Trophoblast cell (in vitro differentiated cells and primary cell): ENCODE measurements at regions not wholly inside any gene's neighbourhood (a gene's known extent, or its start where the extent isn't known, plus 50 kb on each side); places are given as distances from the start of the nearest gene placed in this dataset.
A peak's percentile ranks its signal among the peaks of the same experiment; 100 is the strongest.

ENCODE experiments used
- DNase-seq, 2 donors: peaks; one replicate each; pipeline ENCODE4 v3.0.0-alpha.2; 2016
- H2AFZ ChIP-seq: 2 replicates; pipeline ENCODE4 v1.6.1; 2013; ENCODE audit warnings: low read length, moderate library complexity, mild to moderate bottlenecking; ENCODE audit not compliant: insufficient read depth, poor library complexity
- H2AK5ac ChIP-seq: 2 replicates; pipeline ENCODE4 v1.6.1; 2013; ENCODE audit warnings: mild to moderate bottlenecking, low read length
- H2BK120ac ChIP-seq: 2 replicates; pipeline ENCODE4 v1.6.1; 2013; ENCODE audit warnings: low read length, mild to moderate bottlenecking, moderate library complexity; ENCODE audit not compliant: insufficient read depth, poor library complexity
- H2BK12ac ChIP-seq: 2 replicates; pipeline ENCODE4 v1.6.1; 2013; ENCODE audit warnings: mild to moderate bottlenecking, low read length, moderate library complexity
- H2BK5ac ChIP-seq: 2 replicates; pipeline ENCODE4 v1.6.1; 2013; ENCODE audit warnings: low read length, low read depth, moderate library complexity, mild to moderate bottlenecking; ENCODE audit not compliant: poor library complexity
- H3K14ac ChIP-seq: 2 replicates; pipeline ENCODE4 v1.6.1; 2013; ENCODE audit warnings: mild to moderate bottlenecking, low read length
- H3K18ac ChIP-seq: 2 replicates; pipeline ENCODE4 v1.6.1; 2013; ENCODE audit warnings: mild to moderate bottlenecking, low read length
- H3K23ac ChIP-seq: 2 replicates; pipeline ENCODE4 v1.6.1; 2013; ENCODE audit warnings: low read length
- H3K27ac ChIP-seq: 2 replicates; pipeline ENCODE4 v1.5.1; 2013; ENCODE audit warnings: low read depth, mild to moderate bottlenecking, inconsistent platforms, low read length, moderate library complexity
- H3K27me3 ChIP-seq: 2 replicates; pipeline ENCODE4 v1.6.1; 2013; ENCODE audit warnings: inconsistent platforms, mild to moderate bottlenecking, low read length, moderate library complexity; ENCODE audit not compliant: insufficient read depth
- H3K36me3 ChIP-seq, 2 experiments: 1 replicate in 1 of 2; 2 replicates in 1 of 2; pipeline ENCODE4 v1.6.1; 2013; ENCODE audit warnings: low read length in 2 of 2, mild to moderate bottlenecking in 2 of 2, moderate library complexity in 1 of 2; ENCODE audit not compliant: insufficient read depth in 2 of 2, control insufficient read depth in 1 of 2
- H3K4ac ChIP-seq: 2 replicates; pipeline ENCODE4 v1.6.1; 2013; ENCODE audit warnings: low read depth, mild to moderate bottlenecking, low read length, moderate library complexity
- H3K4me1 ChIP-seq, 2 experiments: 1 replicate in 1 of 2; 2 replicates in 1 of 2; pipeline ENCODE4 v1.6.1; 2013; ENCODE audit warnings: low read length in 2 of 2, mild to moderate bottlenecking in 2 of 2, moderate library complexity in 1 of 2; ENCODE audit not compliant: insufficient read depth in 2 of 2, control insufficient read depth in 1 of 2
- H3K4me2 ChIP-seq: 2 replicates; pipeline ENCODE4 v1.6.1; 2013; ENCODE audit warnings: inconsistent platforms, mild to moderate bottlenecking, low read length, moderate library complexity
- H3K4me3 ChIP-seq: 2 replicates; pipeline ENCODE4 v1.5.1; 2013; ENCODE audit warnings: mild to moderate bottlenecking, low read depth, low read length, inconsistent platforms
- H3K79me1 ChIP-seq: one replicate; pipeline ENCODE4 v1.6.1; 2013; ENCODE audit warnings: low read length
- H3K79me2 ChIP-seq: 2 replicates; pipeline ENCODE4 v1.6.1; 2013; ENCODE audit warnings: low read length, mild to moderate bottlenecking; ENCODE audit not compliant: control insufficient read depth, insufficient read depth, poor library complexity
- H3K9ac ChIP-seq: 2 replicates; pipeline ENCODE4 v1.6.1; 2013; ENCODE audit warnings: mild to moderate bottlenecking, low read length
- H3K9me3 ChIP-seq: 2 replicates; pipeline ENCODE4 v1.6.1; 2013; ENCODE audit warnings: low read depth, mild to moderate bottlenecking, control low read depth, inconsistent platforms, low read length; ENCODE audit not compliant: insufficient read depth
- H4K12ac ChIP-seq: 2 replicates; pipeline ENCODE4 v1.6.1; 2013; ENCODE audit warnings: low read depth, mild to moderate bottlenecking, low read length, moderate library complexity
- H4K8ac ChIP-seq: 2 replicates; pipeline ENCODE4 v1.6.1; 2013; ENCODE audit warnings: low read depth, mild to moderate bottlenecking, low read length, moderate library complexity
- H4K91ac ChIP-seq: one replicate; pipeline ENCODE4 v1.6.1; 2013; ENCODE audit warnings: low read depth, mild to moderate bottlenecking, low read length, moderate library complexity
- WGBS: extraction: QIAGEN DNeasy Blood & Tissue Kit; methylation state at CpG from one replicate; pipeline ENCODE4 v1.1.7; 2013; ENCODE audit warnings: missing lambda C conversion rate; ENCODE audit not compliant: insufficient read length, insufficient coverage; ENCODE audit errors: extremely low coverage; 5-methylcytosine and 5-hydroxymethylcytosine counted together

- H3K4me2 ChIP-seq, result no peak overlapping the region
- no peak overlapping the region for H4K8ac ChIP-seq
- DNase-seq, result no peak
- H3K79me2 ChIP-seq, result no peaks in the 10 kb centered on the region
- no peak overlapping the region for H2BK5ac ChIP-seq
- H3K27me3 ChIP-seq, result no peaks in the 10 kb centered on the region
- no peak overlapping the region for H2BK12ac ChIP-seq
- H4K12ac ChIP-seq, result no peak overlapping the region
- H2AK5ac ChIP-seq, result no peak overlapping the region
- H3K4me3 ChIP-seq, result no peak overlapping the region
- H3K9me3 ChIP-seq, result no peaks in the 10 kb centered on the region
- no peak overlapping the region for H3K9ac ChIP-seq
- H3K36me3 ChIP-seq, result no peaks in the 10 kb centered on the region
- H3K27ac ChIP-seq, result no peak overlapping the region
- no peak overlapping the region for H4K91ac ChIP-seq
- no peak overlapping the region for H2AFZ ChIP-seq
- no peak overlapping the region for H3K14ac ChIP-seq
- no peaks in the 10 kb centered on the region for H3K79me1 ChIP-seq
- no peak overlapping the region for H3K23ac ChIP-seq
- no peak overlapping the region for H3K4ac ChIP-seq
- H3K4me1 ChIP-seq, result peaks cover 0 to 2% of the 10 kb centered on the region in 2 experiments
- no peak overlapping the region for H3K18ac ChIP-seq
- H2BK120ac ChIP-seq, result no peak overlapping the region
Measured at GRCh38 chr1:115526900-115527299, 114.9 kb upstream of the VANGL1 start.

GRCh38 chr1:115524236-115524635 lies 117.5 kb upstream of the VANGL1 start:
- H3K27me3 ChIP-seq, result no peaks in the 10 kb centered on the region

GRCh38 chr1:115522386-115522785 lies 119.4 kb upstream of the VANGL1 start:
- Histone ChIP-seq H3K14ac (no peak overlapping the region), H2BK12ac (no peak overlapping the region), H3K27me3 (no peaks in the 10 kb centered on the region), H4K8ac (no peak overlapping the region), H3K4me1 (peaks cover 0 to 2% of the 10 kb centered on the region in 2 experiments), H3K18ac (no peak overlapping the region), H3K36me3 (no peaks in the 10 kb centered on the region), H2BK120ac (no peak overlapping the region), H3K9ac (no peak overlapping the region), H2AFZ (no peak overlapping the region), H3K23ac (no peak overlapping the region), H3K4ac (no peak overlapping the region), H3K4me2 (no peak overlapping the region), H4K91ac (no peak overlapping the region), H3K79me2 (no peaks in the 10 kb centered on the region), H2AK5ac (no peak overlapping the region), H2BK5ac (no peak overlapping the region), H3K27ac (no peak overlapping the region), H3K79me1 (no peaks in the 10 kb centered on the region), H3K4me3 (no peak overlapping the region), H3K9me3 (no peaks in the 10 kb centered on the region), H4K12ac (no peak overlapping the region)
- no peak for DNase-seq

More at GRCh38 chr1:115524236-115524635, 117.5 kb upstream of the VANGL1 start:
- H4K8ac ChIP-seq, result no peak overlapping the region
- no peaks in the 10 kb centered on the region for H3K79me1 ChIP-seq
- H4K12ac ChIP-seq, result no peak overlapping the region
- H3K4me3 ChIP-seq, result no peak overlapping the region
- no peak overlapping the region for H3K27ac ChIP-seq
- no peak overlapping the region for H4K91ac ChIP-seq
- H3K9ac ChIP-seq, result no peak overlapping the region
- no CpG with 5 or more reads among the region's 1 CpG for WGBS
- no peak overlapping the region for H2BK5ac ChIP-seq
- H2BK120ac ChIP-seq, result no peak overlapping the region
- H3K4me1 ChIP-seq, result peaks cover 0 to 2% of the 10 kb centered on the region in 2 experiments
- no peaks in the 10 kb centered on the region for H3K9me3 ChIP-seq
- no peak overlapping the region for H3K4ac ChIP-seq
- no peak overlapping the region for H3K14ac ChIP-seq
- H2AFZ ChIP-seq, result no peak overlapping the region
- H3K79me2 ChIP-seq, result no peaks in the 10 kb centered on the region
- no peaks in the 10 kb centered on the region for H3K36me3 ChIP-seq
- DNase-seq, result peak in 1 of 2 donors; percentile 33
- H3K18ac ChIP-seq, result no peak overlapping the region
- H2BK12ac ChIP-seq, result no peak overlapping the region
- no peak overlapping the region for H3K23ac ChIP-seq
- no peak overlapping the region for H2AK5ac ChIP-seq
- no peak overlapping the region for H3K4me2 ChIP-seq

GRCh38 chr1:115515270-115515669 lies 126.5 kb upstream of the VANGL1 start:
- Histone ChIP-seq H3K27ac (peak overlapping the region; percentile 14), H2BK12ac (no peak overlapping the region), H3K27me3 (peaks cover 2% of the 10 kb centered on the region), H3K4me2 (no peak overlapping the region), H2BK5ac (no peak overlapping the region), H3K18ac (no peak overlapping the region), H2BK120ac (no peak overlapping the region), H3K4ac (no peak overlapping the region), H3K9ac (no peak overlapping the region), H3K4me1 (peaks cover 6% of the 10 kb centered on the region in 2 experiments), H4K12ac (no peak overlapping the region), H3K79me2 (no peaks in the 10 kb centered on the region), H3K4me3 (no peak overlapping the region), H4K8ac (no peak overlapping the region), H4K91ac (no peak overlapping the region), H3K9me3 (no peaks in the 10 kb centered on the region), H3K79me1 (peaks cover 3% of the 10 kb centered on the region), H3K23ac (no peak overlapping the region), H2AFZ (no peak overlapping the region), H3K14ac (no peak overlapping the region), H2AK5ac (no peak overlapping the region), H3K36me3 (no peaks in the 10 kb centered on the region)
- DNase-seq, result peak; percentile 94 to 95
- WGBS, result no CpG with 5 or more reads among the region's 4 CpGs
